Activated T-cell treated with anti-CD3 and anti-CD28 coated beads for 24 hours (primary cell): ENCODE measurements at regions not wholly inside any gene's neighbourhood (a gene's known extent, or its start where the extent isn't known, plus 50 kb on each side); places are given as distances from the start of the nearest gene placed in this dataset.

ENCODE experiments used
- DNase-seq: peaks from one replicate; pipeline ENCODE4 v3.0.0-alpha.2; 2020; ENCODE audit warnings: low read depth

DNA sequence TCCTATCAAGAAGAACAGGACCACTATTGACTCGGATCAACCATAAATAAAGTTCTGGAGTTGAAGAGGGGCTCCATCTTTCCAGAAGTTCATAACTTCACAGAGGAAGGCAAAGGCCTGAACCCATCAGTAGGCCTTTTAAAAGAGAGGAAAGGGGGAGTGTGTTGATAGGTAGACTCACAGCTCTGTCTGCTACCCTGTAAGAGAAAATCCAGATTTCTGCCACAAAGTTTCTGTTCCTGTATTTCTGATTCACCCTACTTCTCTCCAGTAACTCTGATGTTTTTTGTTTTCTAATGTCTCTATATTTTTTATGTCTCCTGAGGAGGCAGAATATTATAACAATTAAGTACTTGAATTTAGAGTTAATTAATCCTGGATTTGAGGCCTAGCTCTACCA, 564.0 kb downstream of the TNS1 start:
- DNase-seq, result no peak

DNA sequence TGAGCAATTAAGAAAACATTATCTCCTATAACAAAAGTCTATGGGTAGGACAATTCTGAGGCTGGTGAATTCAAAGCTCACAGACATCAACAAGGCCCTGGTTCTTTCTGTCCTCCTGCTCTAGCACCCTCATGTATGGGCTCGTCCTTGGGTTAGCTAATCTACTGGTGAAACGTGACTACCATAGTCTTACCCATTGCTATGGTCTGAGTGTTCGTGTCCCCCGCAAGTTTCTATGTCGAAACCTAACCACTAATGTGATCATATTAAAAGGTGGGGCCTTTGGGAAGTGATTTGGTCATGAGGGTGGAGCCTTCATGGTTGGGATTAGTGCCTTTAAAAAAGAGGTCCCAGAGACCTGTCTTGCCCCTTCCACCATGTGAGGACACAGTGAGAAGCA, 564.7 kb downstream of the TNS1 start:
- DNase-seq, result no peak

DNA sequence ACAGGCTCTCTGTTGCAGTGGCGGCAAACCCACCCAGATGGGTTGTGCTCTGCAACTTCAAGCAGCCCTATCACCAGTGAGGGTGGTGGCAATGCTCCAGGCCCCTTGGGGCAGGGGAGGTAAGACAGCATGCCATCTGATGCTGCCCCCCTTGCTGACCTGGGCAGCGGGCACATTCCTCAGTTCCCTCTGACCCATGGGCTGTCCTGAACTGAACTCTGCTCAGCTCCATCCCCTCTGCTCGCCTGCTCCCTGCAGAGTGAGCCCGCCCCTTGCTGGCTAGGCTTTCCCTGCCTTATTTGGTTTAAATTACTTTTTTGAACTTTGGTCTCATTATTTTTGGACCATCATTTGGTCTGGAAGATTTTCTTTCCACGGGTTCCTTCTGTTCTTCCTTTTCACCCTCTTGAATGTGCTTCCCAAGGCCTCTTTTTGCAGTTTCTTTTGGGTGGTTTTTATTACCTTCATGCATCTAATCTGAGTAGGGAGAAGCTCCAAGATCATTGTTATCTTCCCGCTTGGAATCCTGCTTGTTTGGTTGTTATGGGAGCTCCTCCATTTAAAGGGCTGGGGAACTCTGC, 565.4 kb downstream of the TNS1 start:
- DNase-seq, result no peak

DNA sequence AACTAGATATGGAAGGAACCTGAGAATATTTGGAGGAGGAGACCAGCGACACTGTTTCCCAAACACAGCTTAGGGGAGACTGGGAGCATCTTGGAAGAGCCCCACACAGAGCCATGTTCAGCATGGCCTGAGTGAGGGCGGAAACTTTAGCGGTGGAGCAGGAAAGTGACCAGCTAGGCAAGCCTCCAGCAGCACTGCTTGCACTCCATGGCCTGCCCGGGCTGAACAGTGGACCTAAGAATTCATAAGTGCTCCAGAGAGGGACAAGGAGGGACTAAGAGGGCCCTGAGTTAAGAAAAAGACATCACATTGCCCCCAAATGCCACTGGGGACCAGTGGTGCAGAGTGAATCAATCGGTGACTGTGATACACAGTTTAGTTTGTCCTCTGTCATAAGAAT, 566.4 kb downstream of the TNS1 start:
- no peak for DNase-seq

DNA sequence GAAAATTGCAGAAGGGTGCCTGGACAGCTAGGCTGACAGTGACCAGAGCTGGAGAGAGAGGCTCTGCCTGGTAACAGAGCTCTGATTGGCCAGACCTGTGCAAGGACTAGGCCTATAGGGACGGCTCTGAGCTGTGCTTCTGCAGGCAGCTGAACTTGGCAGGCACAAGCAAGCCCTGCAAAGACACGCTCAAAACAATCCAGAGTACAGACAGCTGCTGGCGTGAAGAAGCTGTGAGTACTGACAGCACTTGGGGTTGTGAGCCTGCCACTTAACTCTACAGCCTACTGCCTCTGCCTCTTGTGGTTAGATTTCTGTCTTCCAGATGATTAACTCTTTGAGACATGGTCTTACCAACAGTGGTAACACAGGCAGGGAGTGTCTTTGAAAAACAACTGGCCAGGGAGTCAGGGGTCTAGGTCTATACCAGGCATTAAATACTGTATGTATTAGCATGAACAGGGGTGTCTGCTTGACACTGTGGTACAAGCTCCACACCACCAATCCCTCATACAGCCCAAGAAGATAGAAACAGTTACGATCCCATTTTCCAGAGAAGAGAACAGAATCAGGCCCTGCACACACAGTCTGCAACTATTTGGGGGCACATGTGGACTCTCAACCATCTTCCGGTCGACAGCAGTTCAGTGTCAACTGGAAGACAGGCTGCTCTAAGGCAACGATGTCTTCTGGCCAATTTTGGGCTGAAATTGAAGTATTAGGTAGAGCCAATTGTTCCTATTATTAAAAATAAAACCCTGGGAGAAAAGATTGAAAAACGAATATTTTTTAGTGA, 568.4 kb downstream of the TNS1 start:
- DNase-seq, result peak; percentile 8

DNA sequence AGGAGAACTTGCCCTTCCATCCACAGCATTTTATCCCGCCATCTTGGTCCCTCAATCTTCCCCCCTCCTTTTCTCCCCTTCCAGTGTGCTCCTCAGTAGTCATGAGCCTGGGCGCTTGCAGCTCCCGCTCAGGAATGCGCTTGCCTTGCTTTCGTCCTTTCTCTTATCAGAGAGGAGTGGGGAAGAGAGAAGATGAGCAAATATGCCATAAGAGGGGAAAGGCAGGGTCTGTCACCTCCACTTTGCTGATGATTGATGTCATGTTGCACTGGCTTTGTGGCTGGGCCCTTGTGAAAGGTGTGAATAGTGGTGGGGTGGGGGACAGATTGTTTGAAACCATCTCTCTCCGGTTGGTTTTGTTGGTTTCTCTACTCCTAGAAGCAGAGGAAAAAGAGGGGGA, 569.3 kb downstream of the TNS1 start:
- DNase-seq, result no peak

DNA sequence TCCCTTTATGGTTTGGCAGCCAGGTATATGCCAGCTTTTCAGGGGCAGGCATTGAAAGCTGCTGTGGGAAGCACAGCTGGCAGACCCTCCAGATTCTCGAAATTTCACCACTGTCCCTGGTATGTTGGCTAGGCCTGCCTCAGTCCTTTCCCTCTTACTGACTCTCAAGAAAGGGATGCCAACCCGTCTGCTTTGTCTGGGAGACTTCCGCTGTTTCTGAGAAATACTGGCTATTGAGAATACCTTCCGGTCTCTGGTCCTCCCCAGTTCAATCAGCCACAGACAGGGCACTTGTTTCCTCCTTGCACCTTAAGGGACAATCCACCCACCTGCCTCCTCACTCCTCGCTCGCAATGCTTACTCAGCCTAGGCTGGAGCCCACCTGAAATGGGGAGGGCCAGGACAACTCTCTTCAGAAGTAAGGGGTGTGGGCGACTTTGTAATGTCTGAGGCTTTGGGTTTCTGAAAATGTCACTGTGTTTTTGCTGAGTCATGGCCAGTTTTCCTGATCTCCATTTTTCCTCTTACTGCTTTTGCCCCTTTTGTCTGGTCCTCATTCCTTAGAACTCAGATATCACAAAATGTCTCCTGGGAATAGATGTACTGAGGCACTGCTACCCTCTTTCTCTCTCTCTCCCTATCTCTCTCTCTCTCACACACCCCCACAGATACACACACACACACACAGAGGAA, 571.1 kb downstream of the TNS1 start:
- DNase-seq, result no peak

DNA sequence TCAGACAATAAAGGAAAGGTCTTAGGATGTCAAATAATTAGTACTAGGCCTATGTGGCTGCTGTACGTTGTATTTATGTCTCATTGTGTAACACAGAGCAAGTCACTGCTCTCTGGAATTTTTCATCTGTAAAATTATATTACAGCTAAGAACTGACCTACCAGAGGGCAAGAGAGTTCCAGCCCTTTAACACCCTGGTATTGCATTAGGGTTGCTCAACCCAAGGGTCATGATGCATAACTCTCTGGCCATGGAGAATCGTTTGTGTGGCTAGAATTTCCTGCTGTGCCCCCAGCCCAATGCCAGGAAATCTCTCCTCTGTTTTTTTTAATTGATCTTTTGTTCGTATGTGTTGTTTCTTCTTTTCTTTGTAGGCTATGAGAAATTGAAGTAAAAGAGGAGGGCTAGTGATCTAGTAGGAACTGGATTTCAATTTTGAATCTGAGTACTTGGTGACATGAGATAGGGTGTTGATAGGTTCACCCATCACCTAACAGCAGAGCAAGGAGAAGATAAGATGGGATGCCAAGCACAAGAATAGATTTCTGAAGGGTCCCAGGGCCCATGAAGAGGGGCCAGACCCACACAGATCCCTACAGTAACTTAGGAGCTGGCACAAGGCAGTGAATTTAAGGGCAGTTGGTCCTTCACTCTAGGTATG, 571.2 kb upstream of the TNP1 start:
- DNase-seq, result no peak

DNA sequence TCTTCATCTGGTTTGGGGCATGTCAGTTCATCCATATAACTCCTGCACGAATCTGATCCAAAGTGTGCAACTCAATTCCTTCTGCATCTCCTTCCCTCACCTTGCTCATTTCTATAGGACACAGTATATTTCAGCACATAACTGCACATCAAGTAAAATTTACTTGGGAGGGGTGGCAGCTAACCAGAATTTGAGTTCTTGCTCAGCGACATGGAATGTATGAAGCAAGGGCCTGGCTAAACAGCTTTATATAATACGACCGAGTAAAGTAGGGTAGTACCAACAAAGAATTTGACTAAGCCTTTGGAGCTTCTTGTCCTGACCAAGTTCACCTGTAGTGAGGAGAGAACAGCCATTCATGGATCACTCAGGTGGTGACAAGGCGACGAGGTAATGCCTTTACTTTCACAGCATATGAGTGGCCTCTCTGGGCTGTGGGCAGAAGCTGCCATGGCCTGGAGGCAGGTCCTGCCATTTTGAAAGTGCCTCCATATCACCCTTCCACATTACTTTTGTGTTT, 570.2 kb upstream of the TNP1 start:
- DNase-seq, result no peak

DNA sequence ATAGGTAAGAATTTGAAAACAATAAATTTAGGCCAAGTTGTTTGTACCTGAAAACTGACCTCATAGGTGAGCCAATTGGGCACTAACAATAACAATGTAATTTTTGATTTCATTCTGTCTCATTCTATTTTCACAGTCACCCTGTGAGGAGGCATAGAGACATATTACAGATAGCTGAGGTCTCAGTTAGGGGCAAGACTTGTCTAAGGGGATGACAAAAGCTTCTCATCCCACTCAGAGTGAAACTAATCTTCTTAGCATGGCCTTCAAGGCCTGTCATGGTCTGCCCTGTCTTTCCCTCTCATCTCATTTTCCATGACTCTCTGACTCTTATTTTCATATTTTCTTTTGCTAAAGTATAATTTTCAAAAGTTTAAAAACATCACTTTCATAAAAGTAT, 562.0 kb upstream of the TNP1 start:
- no peak for DNase-seq

DNA sequence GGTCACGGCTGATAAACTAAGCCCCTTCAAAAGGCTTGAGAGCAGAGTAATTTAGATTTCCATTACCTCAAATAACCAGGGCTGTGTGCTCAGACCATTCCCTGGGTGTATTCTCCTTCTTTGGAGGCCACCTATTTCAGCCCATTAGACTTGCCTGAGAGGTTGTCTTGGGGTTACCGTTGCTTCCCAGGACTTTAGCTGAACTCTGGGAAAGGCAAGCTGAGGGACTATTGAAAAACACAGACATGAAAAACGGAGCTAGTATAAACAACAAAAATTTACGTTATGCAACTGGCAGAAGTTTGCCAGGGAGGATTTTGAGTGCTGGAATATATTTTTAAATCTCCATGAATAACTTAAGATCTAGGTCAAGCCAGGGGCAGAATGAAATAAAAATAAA, 561.0 kb upstream of the TNP1 start:
- no peak for DNase-seq

DNA sequence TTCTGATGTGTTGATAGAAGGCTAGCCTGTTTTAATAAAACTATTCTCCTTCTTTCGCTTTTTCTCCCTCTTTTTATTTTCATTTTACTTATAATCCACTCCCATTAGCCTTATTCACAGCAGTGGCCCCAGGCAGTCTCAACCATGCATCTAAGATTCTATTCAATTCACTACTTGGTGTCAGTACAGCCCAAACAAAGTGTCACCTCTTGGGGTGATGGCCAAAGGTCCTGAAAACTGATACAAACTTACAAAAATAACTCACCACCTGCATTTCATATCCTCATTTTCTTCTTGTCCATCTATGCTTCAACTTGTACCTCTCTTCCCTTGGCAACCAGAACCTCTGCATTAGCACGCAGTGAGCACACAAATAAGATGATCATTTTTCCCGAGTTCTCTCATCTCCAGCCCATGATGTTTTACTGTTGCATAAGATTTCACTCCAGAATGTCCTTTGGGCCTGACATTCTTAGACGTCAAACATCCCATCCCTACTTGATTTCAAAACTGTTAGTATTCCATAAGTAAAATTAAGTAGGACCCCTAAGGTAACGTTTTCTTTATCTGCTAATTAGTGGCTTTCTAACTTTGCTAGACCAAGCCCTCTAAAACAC, 559.3 kb upstream of the TNP1 start:
- DNase-seq, result no peak

DNA sequence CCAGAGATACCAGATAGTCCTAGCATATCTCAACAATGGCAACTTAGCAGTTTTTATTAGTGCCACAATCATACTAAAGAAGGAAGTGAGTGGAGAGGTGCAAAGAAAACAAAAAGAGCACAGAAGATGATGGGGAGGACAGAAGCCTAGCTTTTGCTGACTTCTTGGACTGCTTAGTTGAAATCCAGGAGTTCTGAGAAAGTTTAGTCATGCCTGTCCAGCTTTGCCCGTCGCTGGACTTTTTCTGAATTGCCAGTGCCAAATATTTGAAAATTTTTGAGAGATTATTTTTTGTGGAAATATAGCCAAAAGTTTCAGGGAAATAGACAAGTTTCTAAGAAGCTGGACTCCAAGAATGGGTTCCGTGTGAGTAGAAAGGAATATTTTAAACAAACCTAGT, 558.7 kb upstream of the TNP1 start:
- DNase-seq, result no peak

DNA sequence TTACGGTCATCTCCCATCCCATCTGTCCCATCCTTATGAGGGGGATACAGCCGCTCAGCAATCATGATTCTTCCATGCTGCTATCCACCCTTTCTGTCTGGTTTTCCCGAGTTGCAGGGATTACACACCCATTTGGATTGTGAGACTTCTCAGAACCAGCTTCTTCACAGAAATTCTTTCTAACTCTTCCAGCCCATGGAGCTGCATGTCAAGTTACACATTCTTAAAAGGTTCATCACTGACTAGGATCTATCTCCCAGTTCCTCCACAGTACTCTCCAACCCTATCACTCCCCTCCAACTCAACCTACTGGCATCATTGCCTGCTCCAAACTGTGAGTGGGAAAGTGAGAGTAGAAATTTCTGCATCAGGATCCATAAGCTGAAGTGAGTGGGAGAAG, 558.2 kb upstream of the TNP1 start:
- no peak for DNase-seq

DNA sequence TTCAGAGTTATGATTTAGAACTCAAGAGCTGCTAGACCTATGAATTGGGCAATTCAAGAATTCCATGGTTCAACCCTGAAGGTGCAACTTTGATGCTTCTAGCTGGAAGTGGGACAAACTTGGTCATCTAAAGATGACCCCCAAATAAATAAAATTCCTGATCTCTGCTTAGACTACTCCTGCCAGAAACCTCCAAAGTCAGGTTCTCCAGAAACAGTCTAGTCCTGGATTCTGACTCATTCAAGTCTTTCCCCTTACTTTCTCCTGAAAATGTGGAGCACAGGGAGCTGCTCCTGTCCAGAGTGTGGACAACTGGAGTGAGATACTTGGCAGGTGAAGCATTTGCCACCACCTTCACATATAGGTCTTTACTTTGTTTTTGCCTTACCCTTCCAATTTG, 557.7 kb upstream of the TNP1 start:
- no peak for DNase-seq

DNA sequence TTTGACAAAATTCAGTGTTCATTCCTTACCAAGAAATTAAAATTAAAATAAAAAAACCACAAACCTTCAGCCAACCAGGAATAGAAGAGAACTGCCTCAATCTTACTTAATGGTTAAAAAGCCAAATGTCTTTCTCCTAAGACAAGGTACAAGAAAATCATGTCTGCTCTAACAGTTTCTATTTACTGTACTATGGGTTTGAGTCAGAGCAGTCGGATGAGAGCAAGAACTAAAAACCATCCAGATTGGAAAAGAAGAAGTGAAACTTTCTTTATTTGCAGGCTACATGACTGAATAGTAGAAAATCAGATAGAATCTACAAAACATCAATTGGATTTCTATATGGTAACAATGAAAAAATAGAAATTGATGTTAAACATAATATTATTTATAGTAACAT, 555.5 kb upstream of the TNP1 start:
- no peak for DNase-seq

DNA sequence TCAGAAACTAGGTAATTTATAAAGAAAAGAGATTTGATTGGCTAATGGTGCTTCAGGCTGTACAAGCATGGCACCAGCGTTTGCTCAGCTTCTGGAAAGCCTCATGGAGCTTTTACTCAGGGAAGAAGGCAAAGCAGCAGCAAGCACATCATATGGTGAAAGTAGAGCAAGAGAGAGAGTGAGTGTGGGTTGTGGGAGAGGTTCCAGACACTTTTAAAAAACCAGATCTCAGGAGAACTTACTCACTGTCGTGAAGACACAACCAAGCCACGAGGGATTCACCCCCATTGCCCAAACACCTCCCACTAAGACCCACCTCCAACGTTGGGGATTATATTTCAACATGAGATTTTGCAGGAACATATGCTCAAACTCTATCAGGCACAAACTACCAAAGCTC, 554.6 kb upstream of the TNP1 start:
- no peak for DNase-seq

DNA sequence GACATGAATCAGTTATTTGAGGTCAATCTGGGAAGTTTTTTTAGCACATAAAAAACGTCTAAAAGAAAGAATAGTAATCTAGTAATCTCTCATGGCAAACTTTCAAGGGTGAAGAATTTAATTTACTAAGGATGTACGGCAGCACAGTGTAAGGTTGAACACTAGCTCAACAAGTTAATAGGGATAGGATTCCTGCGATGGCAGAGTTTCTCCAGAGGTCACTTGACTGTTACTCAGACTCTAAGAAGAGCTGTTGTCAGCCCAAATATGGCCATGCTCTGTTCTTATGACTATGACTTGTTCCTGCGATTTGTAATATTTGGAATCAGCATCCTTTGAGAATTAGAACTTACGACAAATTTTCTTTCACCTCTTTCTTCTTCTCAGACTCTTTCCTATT, 553.3 kb upstream of the TNP1 start:
- no peak for DNase-seq

DNA sequence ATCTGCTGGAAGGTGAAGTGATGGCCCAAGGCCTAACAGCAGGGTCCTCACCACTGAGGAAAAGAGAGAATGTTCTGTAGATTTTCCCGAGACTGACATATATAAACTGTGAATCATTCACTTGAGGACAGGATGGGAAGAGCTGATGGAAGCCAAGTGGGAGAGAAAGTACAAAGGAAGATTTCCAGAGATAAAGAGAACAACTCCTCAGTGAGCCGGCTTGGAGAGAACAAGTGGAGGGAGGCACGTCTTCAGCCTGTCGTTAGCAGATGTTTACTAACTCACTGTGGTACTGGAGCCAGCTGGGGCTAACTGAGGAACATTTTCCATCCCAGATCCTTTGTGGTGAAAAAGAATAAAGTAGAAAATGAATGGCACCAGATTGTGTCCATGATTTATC, 552.9 kb upstream of the TNP1 start:
- DNase-seq, result no peak

DNA sequence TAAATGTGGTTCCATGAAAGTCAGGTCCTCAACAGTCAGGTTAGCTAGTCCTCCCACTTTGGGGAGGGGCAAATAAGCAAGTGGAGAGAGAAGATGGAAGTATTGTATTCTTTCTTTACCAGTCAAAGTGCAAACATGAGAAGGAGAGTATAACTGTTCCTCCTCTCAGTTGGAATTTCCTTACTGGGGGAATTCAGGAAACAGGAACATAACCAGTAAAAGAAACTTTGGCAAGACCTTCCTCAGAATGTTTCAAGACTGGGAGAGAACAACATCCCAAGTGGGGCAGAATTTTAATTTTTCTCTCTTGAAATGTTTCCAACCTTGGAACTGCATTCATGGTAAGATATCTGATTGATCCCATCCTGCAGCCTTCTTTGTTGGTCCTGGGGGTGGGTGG, 552.4 kb upstream of the TNP1 start:
- no peak for DNase-seq

DNA sequence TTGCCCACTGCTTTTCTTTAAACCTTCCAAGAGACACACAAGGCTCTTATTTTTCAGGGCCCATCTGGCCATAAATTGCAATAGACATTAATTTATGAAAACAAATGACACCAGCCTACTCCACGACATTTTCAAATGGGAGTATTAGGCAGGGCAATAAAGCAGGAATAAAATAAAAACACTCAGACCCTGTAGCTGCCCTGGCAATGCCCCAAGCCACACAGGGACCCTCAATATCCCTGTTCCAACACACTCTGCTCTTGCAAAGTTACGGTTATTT, 550.8 kb upstream of the TNP1 start:
- no peak for DNase-seq

DNA sequence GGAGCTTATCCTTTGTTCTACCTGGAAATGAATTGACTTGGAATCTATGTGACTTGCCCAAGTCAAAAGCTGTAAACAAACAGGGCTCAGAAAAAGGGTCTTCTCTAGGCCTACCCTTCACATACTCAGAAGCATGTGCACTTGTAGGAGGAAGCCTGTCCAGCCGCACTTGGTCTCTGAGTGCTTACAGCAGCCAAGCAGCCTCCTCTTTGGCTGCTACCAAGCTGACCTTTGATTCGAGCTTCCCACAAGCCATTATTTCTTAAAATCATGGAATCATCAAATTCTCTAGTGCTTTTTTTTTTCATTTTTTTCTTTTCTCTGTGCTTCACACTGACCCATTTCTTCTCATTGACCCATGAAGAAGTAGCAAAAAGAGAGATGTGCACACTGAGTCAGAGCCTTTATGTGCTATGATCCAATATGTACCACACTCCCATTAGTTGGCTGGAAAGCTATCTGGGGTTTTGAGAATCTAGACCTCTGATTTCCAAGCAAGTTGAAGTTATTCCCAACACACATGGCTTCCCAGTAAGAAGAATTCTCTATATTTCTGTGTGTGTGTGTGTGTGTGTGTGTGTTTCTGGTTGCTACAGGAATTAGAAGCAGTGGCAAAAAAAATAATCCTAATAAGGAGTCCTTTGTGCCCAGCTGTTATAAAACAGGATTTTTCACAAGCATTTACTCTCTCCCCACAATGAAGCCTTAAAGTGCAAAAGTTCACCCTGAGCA, 550.3 kb upstream of the TNP1 start:
- no peak for DNase-seq
